ENCODE measurements at regions not wholly inside any gene's neighbourhood (a gene's known extent, or its start where the extent isn't known, plus 50 kb on each side); places are given as distances from the start of the nearest gene placed in this dataset.

GRCh38 chr7:85479918-85480643, 293.2 kb upstream of the SEMA3D start:
- DNase-seq = peak; percentile 12

DNA sequence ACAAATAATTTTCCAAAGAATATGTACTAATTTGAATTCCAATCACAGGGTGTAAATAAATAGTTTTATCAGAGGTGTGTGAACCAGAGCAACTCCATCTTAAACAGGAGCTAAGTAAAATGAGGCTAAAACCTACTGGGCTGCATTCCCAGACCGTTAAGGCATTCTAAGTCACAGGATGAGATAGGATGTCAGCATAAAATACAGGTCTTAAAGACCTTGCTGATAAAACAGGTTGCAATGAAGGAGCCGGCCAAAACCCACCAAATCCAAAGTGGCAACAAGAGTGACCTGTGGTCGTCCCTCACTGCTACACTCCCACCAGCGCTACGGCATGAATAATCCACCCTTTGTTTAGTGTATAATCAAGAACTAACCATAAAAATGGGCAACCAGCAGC, 291.7 kb upstream of the SEMA3D start:
- DNase-seq = no peak

GRCh38 chr7:85475476-85475875, 288.6 kb upstream of the SEMA3D start:
- no peak for DNase-seq

DNA sequence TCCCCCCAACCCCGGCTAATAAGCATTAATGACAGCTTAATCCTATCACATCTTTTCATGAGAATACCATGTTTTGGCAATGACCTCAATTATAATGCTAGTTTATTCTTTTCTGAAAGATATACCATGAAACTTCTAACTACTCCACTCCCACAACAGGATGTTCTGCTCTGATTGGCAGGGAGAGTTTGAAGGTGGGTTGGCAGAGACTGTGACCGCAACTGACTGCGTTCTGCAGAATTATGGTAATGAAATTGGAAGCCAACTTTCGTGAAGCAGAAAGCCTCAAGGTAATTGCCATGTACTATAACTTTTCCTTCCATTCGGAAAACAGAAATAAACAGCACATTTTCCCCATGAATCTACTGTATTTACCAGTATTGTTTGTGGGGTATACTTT, 288.2 kb upstream of the SEMA3D start:
- DNase-seq = no peak

GRCh38 chr7:85474234-85474633, 287.4 kb upstream of the SEMA3D start:
- peak; percentile 87 for DNase-seq

GRCh38 chr7:85471740-85472139, 284.9 kb upstream of the SEMA3D start:
- DNase-seq = peak; percentile 29

DNA sequence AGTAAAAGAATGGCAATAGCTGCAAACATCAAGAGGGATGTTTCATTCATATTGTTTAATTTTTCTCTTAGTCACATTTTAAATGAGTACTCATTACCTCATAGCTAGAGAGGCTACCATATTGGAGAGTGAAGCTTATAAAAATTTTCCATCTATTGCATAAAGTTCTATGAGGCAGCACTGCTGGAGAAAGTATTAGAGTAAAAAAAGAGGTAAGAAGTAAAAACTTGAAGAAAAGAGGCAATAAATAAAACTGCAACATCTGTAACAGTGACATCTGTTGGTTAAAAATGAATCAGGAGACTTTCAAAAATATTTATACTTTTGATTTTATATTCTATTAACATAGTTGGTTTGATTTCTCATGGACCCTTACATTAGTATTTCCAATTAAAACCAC, 284.5 kb upstream of the SEMA3D start:
- no peak for DNase-seq

GRCh38 chr7:85469446-85470010, 282.7 kb upstream of the SEMA3D start:
- DNase-seq = peak; percentile 45

- peak; percentile 6 for DNase-seq
Observed at GRCh38 chr7:85464042-85464651, 277.3 kb upstream of the SEMA3D start.

DNA sequence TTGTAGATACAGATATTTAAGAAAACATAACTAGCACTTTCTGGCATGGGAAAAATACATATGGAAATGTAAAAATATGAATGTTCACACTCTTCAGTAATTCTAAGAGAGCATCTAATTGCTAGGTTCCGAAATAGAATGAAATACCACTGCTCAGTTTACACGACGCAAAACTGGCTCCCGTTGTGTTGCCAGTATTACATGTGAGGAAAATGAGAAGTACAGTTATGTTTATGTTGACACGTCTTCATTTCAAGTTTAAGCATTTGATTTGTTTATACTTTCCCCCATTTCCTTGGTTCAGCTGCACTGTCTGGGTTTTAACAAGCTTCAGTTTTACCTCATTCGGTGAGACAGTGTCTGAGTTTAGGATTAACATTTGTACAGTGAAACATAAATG, 275.8 kb upstream of the SEMA3D start:
- no peak for DNase-seq

GRCh38 chr7:85457911-85458310, 271.1 kb upstream of the SEMA3D start:
- no peak for DNase-seq

GRCh38 chr7:85456254-85456653, 269.4 kb upstream of the SEMA3D start:
- no peak for DNase-seq

GRCh38 chr7:85454904-85455303, 268.0 kb upstream of the SEMA3D start:
- peak; percentile 21 for DNase-seq

DNA sequence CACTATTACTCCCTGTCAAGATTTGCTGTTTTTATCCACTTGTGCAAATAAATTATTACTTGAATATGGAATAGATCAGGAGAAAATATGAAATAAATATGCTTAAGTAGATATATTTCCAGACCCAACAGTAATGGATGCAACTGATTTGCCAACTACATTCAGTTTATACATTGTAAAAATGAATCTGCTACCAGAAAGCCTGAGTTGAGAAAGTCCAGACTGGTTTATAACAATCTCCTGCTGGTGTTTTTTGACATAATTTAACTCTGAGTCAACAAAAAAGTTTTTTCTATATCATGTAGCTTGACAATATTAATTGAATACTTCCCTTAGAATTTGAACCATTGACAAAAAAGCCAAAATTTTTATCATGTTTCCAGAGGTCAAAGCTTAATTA, 265.8 kb upstream of the SEMA3D start:
- DNase-seq = no peak

- no peak for DNase-seq
Observed at GRCh38 chr7:85449478-85449877, 262.6 kb upstream of the SEMA3D start.

DNA sequence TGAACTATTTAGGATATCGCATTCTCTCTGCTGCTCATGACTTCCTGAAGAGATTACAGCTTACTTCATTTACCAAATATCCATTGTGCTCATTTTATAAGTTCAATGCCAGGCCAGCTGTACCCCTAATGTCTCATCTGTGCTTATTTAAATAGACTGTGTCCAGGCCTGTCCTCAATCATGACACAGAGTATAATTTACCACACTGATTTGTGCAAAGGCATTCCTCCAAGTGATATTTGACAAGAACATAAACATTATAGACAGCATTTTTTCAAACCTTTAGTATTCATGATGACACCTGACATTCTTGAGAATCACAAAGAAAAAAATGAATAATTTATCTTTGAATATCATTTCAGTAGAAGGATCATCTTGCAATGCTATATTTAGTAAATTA, 260.1 kb upstream of the SEMA3D start:
- DNase-seq = no peak

GRCh38 chr7:85426487-85426960, 239.7 kb upstream of the SEMA3D start:
- no peak for DNase-seq

GRCh38 chr7:85424298-85424697, 237.4 kb upstream of the SEMA3D start:
- no peak for DNase-seq

DNA sequence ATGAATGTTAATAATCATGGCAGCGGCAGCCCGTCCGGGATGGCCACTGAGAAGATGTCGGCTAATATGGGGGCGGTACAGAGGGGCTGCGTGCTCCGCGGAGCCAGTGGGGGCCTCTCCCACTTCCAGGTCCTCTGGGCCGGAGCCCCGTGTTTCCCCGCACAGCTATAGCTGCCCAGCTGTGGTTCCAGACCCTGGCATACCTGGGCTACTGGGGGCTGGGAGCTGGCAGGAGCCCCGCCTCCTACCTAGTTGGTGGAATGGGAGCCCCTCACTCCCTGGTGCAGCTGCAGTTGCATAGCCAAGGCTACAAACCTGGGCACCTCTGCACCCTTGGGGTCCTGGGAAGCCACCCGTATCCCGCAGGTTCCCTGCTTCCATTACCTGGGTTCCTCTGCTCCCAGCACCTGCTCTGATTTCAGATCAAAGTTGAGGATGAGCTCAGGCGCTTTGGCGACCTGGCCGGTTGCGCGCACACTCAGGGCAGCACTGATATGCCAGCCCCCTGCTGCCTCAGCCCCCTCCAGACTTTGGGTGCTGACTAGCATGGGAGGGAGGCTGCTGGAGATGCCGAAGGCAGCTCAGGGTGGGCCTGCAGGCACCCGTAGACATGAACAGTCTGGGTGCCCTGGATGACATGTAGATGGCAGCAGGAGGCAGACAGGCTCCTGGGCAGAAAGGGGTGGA, 236.5 kb upstream of the SEMA3D start:
- no peak for DNase-seq

DNA sequence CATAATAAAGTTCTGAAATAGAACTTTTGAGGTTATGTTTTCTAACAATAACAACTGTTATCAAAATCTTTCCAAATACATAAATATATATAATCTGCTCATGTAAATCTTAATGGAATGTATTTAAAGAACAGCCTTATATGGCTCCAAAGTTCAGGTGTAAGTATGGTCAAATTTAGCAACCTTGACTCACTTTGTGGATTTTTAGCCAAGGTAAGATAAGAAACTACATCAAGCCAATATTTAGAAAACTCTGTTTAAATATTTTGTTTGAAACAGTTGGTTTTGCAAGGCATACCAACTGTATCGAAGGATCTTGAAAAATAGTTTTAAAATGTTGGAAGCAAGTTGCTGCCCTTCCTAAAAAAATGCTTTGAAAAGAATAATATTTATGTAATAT, 228.9 kb upstream of the SEMA3D start:
- no peak for DNase-seq

- no peak for DNase-seq
Observed at GRCh38 chr7:85413718-85414117, 226.9 kb upstream of the SEMA3D start.

DNA sequence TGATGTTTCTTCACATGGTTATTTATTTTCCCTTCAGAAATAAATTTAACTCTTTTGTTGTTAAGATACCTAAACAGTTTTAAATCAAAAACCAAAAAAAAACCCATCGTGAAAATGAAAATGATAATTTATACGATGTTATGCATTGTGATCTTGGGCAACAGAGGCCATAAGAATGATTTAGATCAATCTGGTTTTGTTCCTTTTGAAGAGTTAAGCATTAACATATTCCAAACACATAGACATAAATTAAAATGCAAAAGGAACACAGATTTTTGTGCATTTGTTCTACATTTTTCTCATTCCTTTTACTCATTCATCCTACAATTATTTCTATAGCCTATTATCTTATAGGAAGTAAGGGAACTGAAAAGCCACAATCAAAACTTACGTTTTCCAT, 226.1 kb upstream of the SEMA3D start:
- DNase-seq = no peak

- no peak for DNase-seq
Observed at GRCh38 chr7:85407391-85407790, 220.5 kb upstream of the SEMA3D start.
